PC-9 (cell line): ENCODE measurements at regions not wholly inside any gene's neighbourhood (a gene's known extent, or its start where the extent isn't known, plus 50 kb on each side); places are given as distances from the start of the nearest gene placed in this dataset.

Source experiments
- BruUV-seq: library from RNA; stranded (reverse); fragments of 400-500 nt; replicated peaks from 2 replicates; lab custom pipeline; 2021; lab: Mats Ljungman, UMichigan
- CTCF ChIA-PET: fragments of 300-600 bp; sonication (Branson Sonifier 250); formaldehyde crosslinking; loops from one replicate; lab custom pipeline; 2022; ENCODE audit warnings: antibody characterized with exemption; lab: Charles Lee
- POLR2A ChIA-PET: fragments of 300-600 bp; sonication (Branson Sonifier 250); formaldehyde crosslinking; loops from one replicate; lab custom pipeline; 2022; ENCODE audit warnings: antibody characterized with exemption; ENCODE audit not compliant: unreplicated experiment; lab: Charles Lee
- DNase-seq, 2 experiments: peaks; one replicate each; pipeline versions ENCODE4 v3.0.0 to v3.0.0-alpha.2; 2015 to 2022; ENCODE audit warnings: mixed read lengths in 1 of 2
- H2AFZ ChIP-seq: fragments of 200-600 bp; sonication (generic); 2 replicates; pipeline ENCODE4 v1.8.1; 2017; ENCODE audit warnings: antibody characterized with exemption
- H3F3A ChIP-seq: fragments of 200-600 bp; sonication (generic); 2 replicates; pipeline ENCODE4 v1.8.1; 2017; ENCODE audit warnings: antibody characterized with exemption, mild to moderate bottlenecking, low read depth; ENCODE audit not compliant: insufficient read depth
- H3K27ac ChIP-seq: fragments of 200-600 bp; sonication (generic); 2 replicates; pipeline ENCODE4 v1.6.1; 2016; ENCODE audit warnings: mixed run types
- H3K27me3 ChIP-seq: fragments of 200-600 bp; sonication (generic); 2 replicates; pipeline ENCODE4 v1.6.1; 2016; ENCODE audit warnings: low read depth, mixed run types; ENCODE audit not compliant: insufficient read depth
- H3K36me3 ChIP-seq: fragments of 200-600 bp; sonication (generic); 2 replicates; pipeline ENCODE4 v1.6.1; 2016; ENCODE audit warnings: low read depth, mixed run types
- H3K4me1 ChIP-seq: fragments of 200-600 bp; sonication (generic); replicated peaks from 2 replicates; pipeline ENCODE4 v1.6.1; 2016; ENCODE audit warnings: mixed run types; ENCODE audit not compliant: insufficient read depth
- H3K4me2 ChIP-seq: fragments of 200-600 bp; sonication (generic); 2 replicates; pipeline ENCODE4 v1.6.1; 2017; ENCODE audit warnings: mixed run types
- H3K4me3 ChIP-seq: fragments of 200-600 bp; sonication (generic); 2 replicates; pipeline ENCODE4 v1.6.1; 2016; ENCODE audit warnings: mixed run types
- H3K79me2 ChIP-seq: fragments of 200-600 bp; sonication (generic); 2 replicates; pipeline ENCODE4 v1.6.1; 2017; ENCODE audit warnings: low read depth, mixed run types
- H3K9me2 ChIP-seq: fragments of 200-600 bp; sonication (generic); 2 replicates; pipeline ENCODE4 v1.8.1; 2017; ENCODE audit warnings: mild to moderate bottlenecking; ENCODE audit not compliant: insufficient read depth
- H3K9me3 ChIP-seq: fragments of 200-600 bp; sonication (generic); 2 replicates; pipeline ENCODE4 v1.8.1; 2016; ENCODE audit warnings: low read depth; ENCODE audit not compliant: insufficient read depth
- H4K20me1 ChIP-seq: fragments of 200-600 bp; sonication (generic); 2 replicates; pipeline ENCODE4 v1.8.1; 2017; ENCODE audit not compliant: insufficient read depth
- EZH2 ChIP-seq: fragments of 200-600 bp; sonication (generic); IDR thresholded peaks from 2 replicates; pipeline ENCODE4 v1.8.0; 2017; ENCODE audit warnings: antibody characterized with exemption, low read depth
- intact Hi-C: fragments of 100-400 bp; cut with micrococcal nuclease; formaldehyde crosslinking; loops from one replicate; pipeline ENCODE4 v1.10.0; 2022; ENCODE audit not compliant: unreplicated experiment
- TF ChIP-seq, protein P1 (sequence below): fragments of 200-600 bp; sonication (generic); conservative IDR thresholded peaks from 2 replicates; pipeline ENCODE4 v1.6.1; 2017; ENCODE audit warnings: mixed run types, antibody characterized with exemption, mild to moderate bottlenecking, moderate library complexity

DNA sequence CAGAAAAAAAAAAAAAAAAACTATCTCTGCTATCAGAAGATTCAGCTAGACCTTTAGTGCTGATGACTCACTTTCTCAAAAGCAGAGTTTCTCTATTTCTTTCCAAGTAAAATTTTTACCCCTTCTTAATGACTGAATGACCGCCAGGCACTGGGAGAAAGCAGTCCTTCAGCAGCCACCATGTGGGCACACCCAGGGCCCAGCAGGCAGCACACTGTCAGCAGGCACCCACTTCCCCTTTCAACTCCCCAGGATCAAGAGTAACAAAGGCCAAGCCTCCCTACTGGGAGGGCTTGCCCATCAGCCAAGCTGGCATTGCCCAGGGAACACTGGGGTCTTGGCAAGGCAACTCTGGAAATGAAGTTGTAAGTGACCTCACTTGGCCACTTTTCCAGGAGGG is 201.9 kb upstream of the MAMLD1 start:
- no peaks in the 10 kb centered on the region for H3F3A ChIP-seq
- no peak overlapping the region for H2AFZ ChIP-seq
- no peaks in the 10 kb centered on the region for H3K9me2 ChIP-seq
- BruUV-seq, result no TSS peak
- POLR2A ChIA-PET, result no interaction called here
- no peaks in the 10 kb centered on the region for H3K36me3 ChIP-seq
- H3K9me3 ChIP-seq, result no peaks in the 10 kb centered on the region
- no peak for DNase-seq
- intact Hi-C loops, result no loop called here
- no peaks in the 10 kb centered on the region for H4K20me1 ChIP-seq
- peaks cover 6% of the 10 kb centered on the region for H3K4me1 ChIP-seq
- H3K27me3 ChIP-seq, result no peaks in the 10 kb centered on the region
- no peak overlapping the region for H3K27ac ChIP-seq
- CTCF ChIA-PET, result no interaction called here
- no peak overlapping the region for H3K4me2 ChIP-seq
- H3K79me2 ChIP-seq, result no peaks in the 10 kb centered on the region
- no peak overlapping the region for H3K4me3 ChIP-seq
- TF ChIP-seq EZH2, result no peak
- TF ChIP-seq, protein P1, sequence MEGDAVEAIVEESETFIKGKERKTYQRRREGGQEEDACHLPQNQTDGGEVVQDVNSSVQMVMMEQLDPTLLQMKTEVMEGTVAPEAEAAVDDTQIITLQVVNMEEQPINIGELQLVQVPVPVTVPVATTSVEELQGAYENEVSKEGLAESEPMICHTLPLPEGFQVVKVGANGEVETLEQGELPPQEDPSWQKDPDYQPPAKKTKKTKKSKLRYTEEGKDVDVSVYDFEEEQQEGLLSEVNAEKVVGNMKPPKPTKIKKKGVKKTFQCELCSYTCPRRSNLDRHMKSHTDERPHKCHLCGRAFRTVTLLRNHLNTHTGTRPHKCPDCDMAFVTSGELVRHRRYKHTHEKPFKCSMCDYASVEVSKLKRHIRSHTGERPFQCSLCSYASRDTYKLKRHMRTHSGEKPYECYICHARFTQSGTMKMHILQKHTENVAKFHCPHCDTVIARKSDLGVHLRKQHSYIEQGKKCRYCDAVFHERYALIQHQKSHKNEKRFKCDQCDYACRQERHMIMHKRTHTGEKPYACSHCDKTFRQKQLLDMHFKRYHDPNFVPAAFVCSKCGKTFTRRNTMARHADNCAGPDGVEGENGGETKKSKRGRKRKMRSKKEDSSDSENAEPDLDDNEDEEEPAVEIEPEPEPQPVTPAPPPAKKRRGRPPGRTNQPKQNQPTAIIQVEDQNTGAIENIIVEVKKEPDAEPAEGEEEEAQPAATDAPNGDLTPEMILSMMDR, result no peak

GRCh38 chrX:150162141-150162540 is 201.0 kb upstream of the MAMLD1 start:
- H3K27me3 ChIP-seq, result no peaks in the 10 kb centered on the region
- CTCF ChIA-PET, result no interaction called here
- no peaks in the 10 kb centered on the region for H3F3A ChIP-seq
- intact Hi-C loops, result no loop called here
- no peaks in the 10 kb centered on the region for H3K9me2 ChIP-seq
- no peak overlapping the region for H2AFZ ChIP-seq
- TF ChIP-seq EZH2, result no peak
- TF ChIP-seq, protein P1, result no peak
- H3K79me2 ChIP-seq, result no peaks in the 10 kb centered on the region
- peak overlapping the region; percentile 10; the same call in 1 of the 2 replicates for H3K4me2 ChIP-seq
- no peaks in the 10 kb centered on the region for H3K9me3 ChIP-seq
- H3K27ac ChIP-seq, result no peak overlapping the region
- no peak overlapping the region for H3K4me3 ChIP-seq
- peaks cover 6% of the 10 kb centered on the region for H3K4me1 ChIP-seq
- H4K20me1 ChIP-seq, result no peaks in the 10 kb centered on the region
- no peaks in the 10 kb centered on the region for H3K36me3 ChIP-seq
- peak; percentile 22 to 62 for DNase-seq
- POLR2A ChIA-PET, result no interaction called here
- BruUV-seq, result no TSS peak

GRCh38 chrX:150163221-150163930 is 199.7 kb upstream of the MAMLD1 start:
- H3K36me3 ChIP-seq, result no peaks in the 10 kb centered on the region
- H3K27ac ChIP-seq, result no peak overlapping the region
- no peak overlapping the region for H2AFZ ChIP-seq
- DNase-seq, result peak in 1 of 2 experiments; percentile 10
- H4K20me1 ChIP-seq, result no peaks in the 10 kb centered on the region
- H3K4me1 ChIP-seq, result peaks cover 6% of the 10 kb centered on the region
- BruUV-seq, result no TSS peak
- POLR2A ChIA-PET, result no interaction called here
- no peaks in the 10 kb centered on the region for H3K79me2 ChIP-seq
- no peaks in the 10 kb centered on the region for H3F3A ChIP-seq
- H3K4me3 ChIP-seq, result no peak overlapping the region
- CTCF ChIA-PET, result no interaction called here
- intact Hi-C loops, result no loop called here
- H3K9me2 ChIP-seq, result no peaks in the 10 kb centered on the region
- no peak for TF ChIP-seq EZH2
- TF ChIP-seq, protein P1, result no peak
- no peaks in the 10 kb centered on the region for H3K27me3 ChIP-seq
- H3K4me2 ChIP-seq, result no peak overlapping the region
- H3K9me3 ChIP-seq, result no peaks in the 10 kb centered on the region
